HG02759 (cell line): ENCODE measurements at regions not wholly inside any gene's neighbourhood (a gene's known extent, or its start where the extent isn't known, plus 50 kb on each side); places are given as distances from the start of the nearest gene placed in this dataset.
"Not testable (repeated sequence)": the region's sequence is repeated elsewhere in the genome, so short reads cannot be mapped to it uniquely, and the experiment has no call there.

Experiments
- ATAC-seq: cut with Tn5 transposase; IDR thresholded peaks from one replicate; pipeline ENCODE4 v1.9.1; 2021; ENCODE audit warnings: mild to moderate bottlenecking, moderate library complexity; ENCODE audit not compliant: unreplicated experiment

DNA sequence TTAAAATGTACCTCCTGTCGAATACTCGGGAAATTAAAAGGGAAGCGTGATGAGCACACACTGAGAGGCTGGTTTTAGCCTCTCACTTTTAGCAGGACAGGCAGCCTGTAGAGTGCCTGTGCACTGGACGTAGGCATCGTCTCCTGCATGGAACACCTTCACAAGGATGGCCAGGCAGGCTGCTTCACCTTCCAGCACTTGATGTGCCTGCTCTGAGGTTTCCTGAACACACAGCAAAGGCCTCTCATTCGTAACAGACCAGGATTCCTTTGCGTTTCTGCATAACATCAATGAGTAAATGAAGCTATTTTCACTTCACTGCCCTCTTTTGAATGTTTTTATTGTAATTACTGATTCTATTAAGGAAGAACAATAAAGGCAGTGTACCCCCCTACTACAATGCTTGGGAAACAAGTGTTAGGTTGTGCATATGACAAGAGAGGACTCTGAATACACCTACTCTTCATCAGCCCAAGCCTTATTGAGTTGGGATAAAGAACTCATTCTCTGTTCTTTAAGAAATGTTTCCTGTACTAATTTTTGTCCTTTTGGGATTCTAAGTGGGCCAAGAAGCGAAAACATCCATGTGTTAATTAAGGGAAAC is 1077.6 kb upstream of the FOXG1 start:
- no peak for ATAC-seq

DNA sequence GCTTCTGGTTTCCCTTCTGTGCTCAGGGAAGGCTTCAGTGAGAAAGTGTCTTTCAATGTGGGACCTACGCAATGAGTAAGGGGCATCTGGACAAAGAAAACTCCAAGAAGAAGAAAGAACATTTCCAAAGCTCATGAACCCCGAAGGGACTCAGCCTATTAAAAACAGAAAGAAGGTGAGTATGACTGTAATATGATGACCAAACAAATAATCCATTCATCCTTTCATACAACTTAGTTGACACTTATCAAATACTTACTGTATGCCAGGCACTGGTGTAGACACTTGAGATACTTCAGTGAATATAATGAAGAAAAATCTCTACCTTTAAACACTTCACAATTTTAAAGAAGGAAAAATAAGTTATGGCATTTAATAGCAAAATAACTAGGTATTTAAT is 1054.2 kb upstream of the FOXG1 start:
- ATAC-seq, result no peak

DNA sequence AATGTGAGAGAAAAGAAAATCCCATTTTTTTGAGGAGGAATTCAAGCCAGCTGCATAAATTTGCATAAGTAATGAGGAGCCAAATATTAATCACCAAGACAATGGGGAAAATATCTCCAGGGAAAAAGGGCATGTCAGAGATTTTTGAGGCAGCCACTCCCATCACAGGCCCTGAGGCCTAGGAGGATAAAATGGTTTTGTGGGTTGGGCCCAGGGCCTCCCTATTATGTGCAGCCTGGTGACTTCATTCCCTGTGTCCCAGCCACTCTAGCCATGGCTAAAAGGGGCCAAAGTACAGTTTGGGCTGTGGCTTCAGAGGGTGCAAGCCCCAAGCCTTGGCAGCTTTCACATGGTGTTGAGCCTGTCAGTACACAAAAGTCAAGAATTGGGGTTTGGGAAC is 1051.0 kb upstream of the FOXG1 start:
- ATAC-seq, result no peak

DNA sequence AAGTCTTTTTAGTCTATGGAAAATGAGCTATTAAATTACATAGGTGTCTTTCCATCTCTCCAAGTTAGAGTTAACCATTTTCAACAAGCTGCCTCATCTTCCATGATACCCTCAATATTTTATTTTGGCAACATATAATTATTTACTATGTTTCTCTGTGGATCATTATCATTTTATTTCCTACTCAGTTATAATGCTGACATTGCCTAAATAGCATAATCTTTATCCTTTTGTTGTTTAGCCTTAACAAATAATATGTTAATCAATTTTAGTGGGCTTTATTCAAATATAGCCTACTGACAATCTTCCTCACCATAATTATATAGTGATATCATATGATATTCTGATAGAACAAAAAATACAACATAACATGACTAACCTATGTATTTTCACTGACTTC is 1044.8 kb upstream of the FOXG1 start:
- ATAC-seq, result no peak

DNA sequence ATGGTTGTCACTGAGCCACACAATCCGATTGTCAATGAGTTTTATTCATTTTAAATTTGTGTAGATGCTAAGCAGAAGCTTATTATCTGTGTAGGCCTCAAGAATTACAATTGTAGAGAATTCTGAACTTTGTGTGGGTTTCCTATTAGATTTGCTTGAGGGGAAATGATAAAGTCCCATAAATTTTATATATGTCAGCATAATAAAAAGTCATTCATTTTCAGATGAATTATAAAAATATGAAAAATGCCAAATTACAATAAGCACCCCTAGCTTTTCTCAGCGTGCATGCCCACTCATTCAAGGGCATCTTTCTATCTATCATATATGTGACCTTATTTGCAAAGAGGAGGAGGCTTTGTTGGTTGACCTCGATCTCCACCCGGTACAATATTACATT is 1041.1 kb upstream of the FOXG1 start:
- ATAC-seq, result no peak

DNA sequence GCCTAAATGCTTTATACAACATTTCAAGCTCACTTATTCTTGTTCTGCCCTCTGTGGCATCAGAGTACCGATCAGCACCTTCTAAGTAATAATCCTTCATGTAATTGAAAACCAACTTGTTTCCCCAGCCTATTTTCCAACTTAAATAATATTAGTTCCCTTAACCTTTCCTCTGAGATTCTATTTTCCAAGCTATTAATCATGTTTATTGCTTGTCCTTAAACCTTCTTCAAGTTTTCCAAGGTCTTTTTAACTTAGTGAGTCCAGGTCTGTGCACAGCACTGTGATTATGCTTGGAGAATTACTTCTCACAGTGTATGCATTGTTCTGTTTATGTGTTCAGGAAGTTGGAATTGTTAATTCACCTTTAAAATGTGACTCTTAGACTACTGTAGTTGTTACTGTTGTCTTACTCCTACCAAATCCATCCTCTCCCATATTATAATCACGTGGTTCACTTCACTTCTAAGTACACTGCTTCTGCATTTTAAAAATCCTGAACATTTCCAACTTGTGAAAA is 1039.3 kb upstream of the FOXG1 start:
- ATAC-seq, result no peak

DNA sequence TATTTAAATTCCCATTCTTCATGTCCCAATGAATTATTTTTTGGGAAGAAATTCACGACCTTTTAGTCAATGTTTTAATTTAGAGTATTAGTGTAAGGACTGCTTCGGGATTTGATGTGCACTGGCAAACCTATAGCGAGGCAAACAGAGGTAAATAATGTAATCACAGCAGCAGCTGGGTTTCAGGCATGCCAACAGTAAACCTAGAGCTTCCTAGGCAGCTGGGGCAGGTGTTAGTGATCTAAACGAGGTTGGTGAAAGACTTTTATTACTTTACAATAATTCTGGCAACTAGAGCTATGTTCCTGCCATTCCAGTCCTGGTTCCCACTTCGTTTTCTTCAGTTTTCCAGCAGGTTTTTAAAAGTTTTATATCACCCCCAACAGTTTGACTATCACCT is 1036.4 kb upstream of the FOXG1 start:
- no peak for ATAC-seq

DNA sequence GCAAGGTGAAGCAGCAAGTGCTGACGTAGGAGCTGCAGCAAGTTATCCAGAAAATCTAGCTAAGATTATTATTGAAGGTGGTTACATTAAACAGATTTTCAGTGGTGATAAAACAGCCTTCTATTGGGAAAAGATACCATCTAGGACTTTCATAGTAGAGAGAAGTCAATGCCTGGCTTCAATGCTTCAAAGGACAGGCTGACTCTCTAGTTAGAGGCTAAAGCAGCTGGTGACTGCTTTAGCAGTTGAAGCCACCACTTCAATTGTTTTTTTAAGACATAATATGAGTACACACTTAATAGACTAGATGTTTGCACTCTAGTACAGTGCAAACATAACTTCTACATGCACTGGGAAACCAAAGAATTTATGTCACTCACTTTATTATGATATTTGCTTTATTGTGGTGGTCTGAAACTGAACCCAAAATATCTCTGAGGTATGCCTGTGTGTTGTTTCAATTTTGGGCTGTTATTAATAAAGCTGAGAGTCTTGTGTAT is 1026.9 kb upstream of the FOXG1 start:
- ATAC-seq, result no peak

DNA sequence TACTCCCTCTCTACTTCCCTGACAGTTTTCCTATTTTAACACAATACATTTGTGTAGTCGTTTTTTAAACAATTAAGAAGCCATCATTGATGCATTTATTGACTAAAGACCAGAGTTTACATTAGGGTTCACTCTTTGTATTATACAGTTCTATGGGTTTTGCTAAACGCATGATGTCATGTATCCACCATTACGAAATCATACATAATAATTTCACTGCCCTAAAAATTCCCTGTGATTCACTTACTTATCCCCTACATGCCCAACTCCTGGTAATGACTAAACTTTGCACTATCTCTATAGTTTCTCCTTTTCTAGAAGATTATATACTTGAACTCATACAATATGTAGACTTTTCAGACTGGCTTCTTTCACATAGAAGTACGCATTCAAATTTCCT is 1016.5 kb upstream of the FOXG1 start:
- no peak for ATAC-seq

DNA sequence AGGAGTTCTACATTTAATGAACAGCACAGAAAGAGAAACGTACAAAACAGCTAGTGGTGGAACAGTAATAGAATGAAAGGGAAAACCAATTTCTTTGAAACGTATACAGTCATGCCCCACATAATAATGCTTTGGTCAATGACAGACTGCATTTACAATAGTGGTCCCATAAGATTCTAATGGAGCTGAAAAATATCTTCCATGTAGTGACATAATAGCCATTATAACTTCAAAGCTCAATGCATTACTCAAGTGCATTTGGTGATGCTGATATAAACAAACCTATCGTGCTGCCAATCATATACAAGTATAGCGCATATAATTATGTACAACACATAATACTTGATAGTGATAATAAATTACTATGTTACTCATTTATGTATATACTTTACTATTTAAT is 1008.9 kb upstream of the FOXG1 start:
- not testable (repeated sequence) for ATAC-seq

DNA sequence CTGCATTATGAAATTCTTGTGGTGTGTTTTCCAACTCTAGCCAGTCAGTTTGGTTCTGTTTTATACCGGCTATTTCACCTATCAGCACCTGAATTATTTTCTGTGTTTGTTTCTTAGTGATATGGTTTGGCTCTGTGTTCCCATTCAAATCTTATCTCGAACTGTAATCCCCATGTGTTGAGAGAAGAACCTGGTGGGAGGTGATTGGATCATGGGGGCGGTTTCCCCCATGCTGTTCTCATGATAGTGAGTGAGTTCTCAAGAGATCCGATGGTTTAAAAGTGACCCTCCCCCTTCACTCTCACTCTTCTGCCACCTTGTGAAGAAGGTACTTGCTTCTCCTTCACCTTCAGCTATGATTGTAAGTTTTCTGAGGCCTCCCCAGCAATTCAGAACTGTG is 1006.2 kb upstream of the FOXG1 start:
- ATAC-seq, result not testable (repeated sequence)

DNA sequence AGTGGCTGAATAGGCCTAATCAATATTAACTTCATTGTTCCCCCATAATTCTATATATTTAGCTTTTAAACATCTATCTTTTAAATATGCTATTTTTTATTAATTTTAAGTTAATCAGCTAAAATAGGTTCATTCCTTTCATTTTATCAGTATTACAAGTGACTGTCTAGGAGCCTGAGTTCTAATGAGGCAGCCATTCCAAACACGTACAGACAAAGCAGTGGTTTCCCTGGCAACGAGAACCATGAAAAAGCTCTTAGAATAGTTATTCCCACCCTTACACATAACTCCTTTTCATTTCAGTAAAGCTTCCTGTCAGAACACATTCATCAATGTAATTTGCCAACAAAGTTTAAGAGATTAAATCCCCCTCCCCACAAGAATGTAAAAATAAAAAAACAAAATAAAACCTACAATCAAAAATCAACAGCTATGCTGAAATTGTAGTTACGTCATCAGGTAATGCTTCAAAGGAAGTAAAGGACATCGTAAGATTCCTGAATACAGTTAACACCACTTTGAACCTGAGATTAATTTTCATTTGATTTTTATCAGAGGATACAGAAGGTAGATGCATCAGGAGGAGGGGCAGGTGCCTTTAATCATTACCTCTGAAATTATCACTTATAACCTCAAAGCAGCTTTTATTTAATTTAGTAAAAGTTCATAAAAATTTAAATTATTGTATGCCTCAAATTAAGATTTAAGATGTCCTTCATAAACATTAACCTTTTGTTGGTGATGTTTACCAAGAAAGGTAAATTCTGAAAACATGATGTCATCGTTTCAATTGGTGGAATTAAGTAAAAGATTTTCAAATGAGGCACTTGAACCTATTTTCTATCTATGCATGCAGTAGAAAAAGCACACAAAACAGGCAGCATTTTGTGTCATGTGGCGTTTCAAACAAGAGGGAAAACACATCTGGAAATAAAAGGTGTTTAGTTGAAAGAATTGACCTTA is 967.2 kb upstream of the FOXG1 start:
- ATAC-seq, result not testable (repeated sequence)

DNA sequence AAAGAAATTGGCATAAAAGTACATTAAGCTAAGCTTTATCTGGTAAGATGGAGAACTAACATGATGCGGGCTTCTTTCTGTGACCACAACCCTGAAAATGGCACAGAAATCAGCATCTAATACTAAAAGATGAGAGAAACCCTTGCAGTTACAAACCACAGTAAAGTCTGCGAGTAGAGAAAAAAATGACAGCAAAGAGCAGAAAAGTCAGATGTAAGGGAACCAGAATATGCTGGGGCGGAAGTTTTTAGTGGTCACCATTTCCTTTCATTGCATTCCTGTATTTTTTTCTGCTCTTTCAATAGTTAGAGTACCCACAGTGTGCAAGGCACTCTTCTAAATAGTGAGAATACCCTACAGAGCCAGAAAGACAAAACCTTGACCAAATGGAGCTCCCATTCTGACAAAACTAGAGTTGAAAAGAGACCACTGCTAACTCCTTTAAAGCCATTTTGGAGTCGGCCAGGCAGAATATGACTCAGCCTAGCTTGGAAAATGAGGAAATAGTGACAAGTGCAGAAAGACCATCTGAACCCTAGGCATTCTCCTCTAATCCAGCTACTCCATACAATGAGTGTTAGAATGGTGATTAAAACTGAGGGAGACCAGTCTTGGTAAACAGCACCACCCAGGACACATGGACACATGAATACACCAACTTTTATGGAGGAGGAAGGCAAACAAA is 948.7 kb upstream of the FOXG1 start:
- not testable (repeated sequence) for ATAC-seq

DNA sequence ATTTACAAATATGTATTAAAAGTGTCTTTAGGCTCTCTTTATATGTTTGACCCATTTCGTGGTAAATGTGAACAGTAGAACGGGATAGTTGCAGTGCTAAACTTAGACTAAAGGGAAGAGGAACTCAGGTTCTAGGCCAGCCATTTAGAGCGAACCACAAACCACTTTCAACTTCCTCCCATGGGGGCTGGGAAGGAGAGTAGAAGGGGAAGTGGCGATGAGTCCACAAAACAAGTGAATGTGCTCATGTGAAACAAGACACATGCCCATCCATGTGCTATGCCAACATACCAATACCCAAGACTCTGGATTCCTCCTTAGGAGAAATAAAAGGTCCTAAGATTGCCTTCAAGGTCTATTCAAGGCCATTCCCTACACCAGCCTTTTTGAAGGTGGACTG is 940.4 kb upstream of the FOXG1 start:
- ATAC-seq, result not testable (repeated sequence)

DNA sequence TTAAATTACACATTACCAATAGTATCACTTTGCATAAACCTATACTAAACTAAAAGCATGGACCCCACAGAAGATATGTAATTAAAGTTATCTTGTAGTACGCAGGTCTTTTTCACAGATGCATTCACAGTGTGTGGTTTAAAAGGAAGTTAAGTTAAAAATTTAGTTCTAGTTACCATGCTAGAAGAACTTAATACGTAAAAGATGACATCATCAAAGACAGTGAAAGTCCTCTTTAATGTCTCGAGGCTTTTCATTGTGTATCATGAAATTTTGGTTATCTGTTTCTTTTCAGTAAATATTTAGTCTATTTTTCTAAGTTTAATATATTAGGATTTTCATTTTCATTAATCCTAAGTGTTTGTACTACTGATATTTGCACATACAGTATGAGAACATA is 934.6 kb upstream of the FOXG1 start:
- not testable (repeated sequence) for ATAC-seq

DNA sequence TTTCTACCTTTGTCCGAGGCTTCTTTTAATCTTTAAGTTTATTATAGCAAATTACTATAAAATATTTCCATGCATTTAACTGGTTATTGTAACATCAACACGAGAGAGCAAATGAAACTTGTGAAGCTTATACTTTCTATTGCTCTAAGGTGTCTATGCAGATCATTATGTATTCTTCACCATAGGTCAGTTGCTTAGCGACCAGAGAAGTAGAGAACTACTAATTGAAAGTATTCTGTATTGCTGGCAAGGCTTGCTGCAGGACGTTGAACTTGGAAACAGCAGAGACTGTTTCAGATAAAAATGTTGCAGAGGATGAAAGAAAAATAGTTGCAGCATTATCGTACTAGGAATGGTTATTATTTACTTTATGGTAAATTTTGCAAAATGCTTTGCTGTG is 933.6 kb upstream of the FOXG1 start:
- not testable (repeated sequence) for ATAC-seq

DNA sequence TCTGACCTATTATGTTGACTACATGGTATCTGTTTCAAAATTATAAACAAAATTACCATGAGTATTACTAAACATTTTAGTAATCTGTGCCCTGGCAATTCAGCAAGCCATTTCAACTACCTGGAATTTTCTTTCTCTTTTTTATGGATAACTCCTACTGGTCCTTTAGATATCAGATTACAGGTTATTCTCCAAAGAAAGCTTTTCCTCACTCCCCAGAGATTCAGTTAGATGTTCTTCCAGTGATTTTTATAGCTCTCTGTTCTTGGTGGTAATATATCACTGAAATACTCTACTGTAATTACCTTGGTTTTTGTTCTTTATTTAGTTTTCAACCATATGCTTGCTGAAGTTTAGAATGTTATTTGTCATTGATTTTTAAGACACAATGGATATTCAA is 930.2 kb upstream of the FOXG1 start:
- no peak for ATAC-seq

DNA sequence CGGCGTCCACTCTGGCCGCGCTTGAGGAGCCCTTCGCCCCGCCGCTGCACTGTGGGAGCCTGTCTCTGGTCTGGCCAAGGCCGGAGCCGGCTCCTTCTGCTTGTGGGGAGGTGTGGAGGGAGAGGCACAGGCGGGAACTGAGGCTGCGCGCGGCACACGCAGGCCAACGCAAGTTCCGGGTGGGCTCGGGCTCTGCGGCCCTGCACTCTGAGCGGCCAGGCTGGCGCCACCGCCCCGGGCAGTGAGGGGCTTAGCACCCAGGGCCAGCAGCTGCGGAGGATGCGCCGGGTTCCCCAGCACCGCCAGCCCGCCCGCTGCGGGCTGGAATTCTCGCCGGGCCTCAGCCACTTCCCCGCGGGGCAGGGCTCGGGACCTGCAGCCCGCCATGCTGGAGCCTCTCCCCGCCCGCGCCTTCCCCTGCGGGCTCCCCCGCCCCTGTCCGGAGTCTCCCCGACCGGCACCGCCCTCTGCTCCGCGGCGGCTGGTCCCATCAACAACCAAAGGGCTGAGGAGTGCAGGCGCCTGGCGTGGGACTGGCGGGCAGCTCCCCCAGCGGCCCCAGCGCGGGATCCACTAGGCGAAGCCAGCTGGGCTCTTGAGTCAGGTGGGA is 921.2 kb upstream of the FOXG1 start:
- ATAC-seq, result no peak

DNA sequence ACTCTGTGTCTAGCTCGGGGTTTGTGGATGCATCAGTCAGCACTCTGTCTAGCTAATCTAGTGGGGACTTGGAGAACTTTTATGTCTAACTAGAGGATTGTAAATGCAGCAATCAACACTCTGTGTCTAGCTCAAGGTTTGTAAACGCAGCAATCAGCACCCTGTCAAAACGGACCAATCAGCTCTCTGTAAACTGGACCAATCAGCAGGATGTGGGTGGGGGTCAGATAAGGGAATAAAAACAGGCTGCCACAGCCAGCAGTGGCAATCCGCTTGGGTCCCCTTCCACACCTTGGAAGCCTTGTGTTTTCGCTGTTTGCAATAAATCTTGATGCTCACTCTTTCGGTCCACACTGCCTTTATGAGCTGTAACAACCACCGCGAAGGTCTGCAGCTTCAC is 920.7 kb upstream of the FOXG1 start:
- ATAC-seq, result no peak

DNA sequence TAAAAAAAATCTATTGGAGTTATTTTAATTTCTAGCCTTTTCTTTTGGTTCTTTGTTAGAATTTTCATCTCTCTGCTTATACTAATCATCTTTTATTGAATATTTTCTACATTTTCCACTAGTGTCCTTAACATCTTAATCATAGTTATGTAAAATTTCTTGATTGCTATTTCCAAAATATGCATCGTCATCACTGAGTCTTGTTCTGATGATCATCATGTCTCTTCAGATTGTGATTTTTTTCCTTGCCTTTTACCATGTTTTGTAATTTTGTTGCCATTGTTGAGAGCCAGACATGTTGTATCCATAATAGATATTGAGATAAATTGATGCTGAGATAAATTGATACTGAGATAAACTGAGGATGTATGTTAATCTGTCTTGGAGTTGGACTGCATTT is 919.1 kb upstream of the FOXG1 start:
- not testable (repeated sequence) for ATAC-seq

DNA sequence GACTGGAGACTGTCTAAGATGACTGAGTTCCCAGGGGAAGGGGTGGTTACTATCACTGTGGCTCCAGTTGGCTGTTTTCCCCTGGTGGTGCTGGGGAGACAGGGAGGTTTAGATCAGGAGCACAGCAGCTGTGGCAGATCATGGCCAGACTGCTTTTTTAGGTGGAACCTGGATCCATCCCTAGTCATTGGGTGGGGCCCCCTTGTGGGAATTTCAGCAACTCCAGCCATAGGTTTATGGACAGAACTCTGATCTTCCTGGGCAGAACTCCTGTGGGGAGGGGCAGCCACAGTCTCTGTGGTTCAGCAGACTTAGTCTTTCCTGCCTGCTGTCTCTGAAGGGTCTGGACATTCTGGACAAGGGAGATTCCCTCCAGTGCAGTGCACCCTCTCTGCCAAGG is 917.4 kb upstream of the FOXG1 start:
- not testable (repeated sequence) for ATAC-seq
